Breast epithelium (tissue), 3 donors: ENCODE measurements at regions not wholly inside any gene's neighbourhood (a gene's known extent, or its start where the extent isn't known, plus 50 kb on each side); places are given as distances from the start of the nearest gene placed in this dataset.

Experiments
- POLR2A ChIP-seq: fragments of 450-650 bp; IDR thresholded peaks from one replicate; pipeline ENCODE4 v1.6.1; 2016; ENCODE audit warnings: antibody characterized with exemption, mild to moderate bottlenecking, moderate library complexity
- TF ChIP-seq, protein P1 (sequence below), 3 donors: fragments of 450-650 bp; IDR thresholded peaks; one replicate each; pipeline ENCODE4 v1.5.1; 2016 to 2017; ENCODE audit warnings: antibody characterized with exemption in 3 of 3, mild to moderate bottlenecking in 3 of 3, moderate library complexity in 3 of 3

- TF ChIP-seq, protein P1, sequence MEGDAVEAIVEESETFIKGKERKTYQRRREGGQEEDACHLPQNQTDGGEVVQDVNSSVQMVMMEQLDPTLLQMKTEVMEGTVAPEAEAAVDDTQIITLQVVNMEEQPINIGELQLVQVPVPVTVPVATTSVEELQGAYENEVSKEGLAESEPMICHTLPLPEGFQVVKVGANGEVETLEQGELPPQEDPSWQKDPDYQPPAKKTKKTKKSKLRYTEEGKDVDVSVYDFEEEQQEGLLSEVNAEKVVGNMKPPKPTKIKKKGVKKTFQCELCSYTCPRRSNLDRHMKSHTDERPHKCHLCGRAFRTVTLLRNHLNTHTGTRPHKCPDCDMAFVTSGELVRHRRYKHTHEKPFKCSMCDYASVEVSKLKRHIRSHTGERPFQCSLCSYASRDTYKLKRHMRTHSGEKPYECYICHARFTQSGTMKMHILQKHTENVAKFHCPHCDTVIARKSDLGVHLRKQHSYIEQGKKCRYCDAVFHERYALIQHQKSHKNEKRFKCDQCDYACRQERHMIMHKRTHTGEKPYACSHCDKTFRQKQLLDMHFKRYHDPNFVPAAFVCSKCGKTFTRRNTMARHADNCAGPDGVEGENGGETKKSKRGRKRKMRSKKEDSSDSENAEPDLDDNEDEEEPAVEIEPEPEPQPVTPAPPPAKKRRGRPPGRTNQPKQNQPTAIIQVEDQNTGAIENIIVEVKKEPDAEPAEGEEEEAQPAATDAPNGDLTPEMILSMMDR (IDR thresholded peaks at IDR 0.05), result no peak
- TF ChIP-seq POLR2A, result no peak
Observed at GRCh38 chr11:79971255-79971654, 530.4 kb upstream of the TENM4 start.
